ENCODE measurements at regions not wholly inside any gene's neighbourhood (a gene's known extent, or its start where the extent isn't known, plus 50 kb on each side); places are given as distances from the start of the nearest gene placed in this dataset.
"Not testable (repeated sequence)": the region's sequence is repeated elsewhere in the genome, so short reads cannot be mapped to it uniquely, and the experiment has no call there.

- H3K27ac ChIP-seq; DNase-seq; H3K27me3 ChIP-seq; H3K4me1 ChIP-seq; intact Hi-C loops (cut with DNase I); H3K9me3 ChIP-seq; H3K36me3 ChIP-seq; ATAC-seq; H3K4me3 ChIP-seq: not testable (repeated sequence)
- WGBS, 2 donors = 90 to 100% methylated on average over 1 of the region's 1 CpG
Measured at GRCh38 chr17:15802917-15803316, 70.8 kb downstream of the TBC1D26 start.

GRCh38 chr17:15806825-15807224, 74.7 kb downstream of the TBC1D26 start:
- H3K27ac ChIP-seq; intact Hi-C loops (cut with DNase I); H3K4me1 ChIP-seq; H3K4me3 ChIP-seq; DNase-seq; ATAC-seq; H3K36me3 ChIP-seq; H3K9me3 ChIP-seq; H3K27me3 ChIP-seq: not testable (repeated sequence)
- 91 to 94% methylated on average over 3 of the region's 4 CpGs for WGBS, 2 donors

- DNase-seq; intact Hi-C loops (cut with DNase I); ATAC-seq; H3K27ac ChIP-seq; H3K4me1 ChIP-seq; H3K36me3 ChIP-seq; H3K4me3 ChIP-seq; H3K9me3 ChIP-seq; H3K27me3 ChIP-seq: not testable (repeated sequence)
- WGBS, 2 donors = 83 to 91% methylated on average over 5 of the region's 7 CpGs
Measured at GRCh38 chr17:15813388-15813787, 81.3 kb downstream of the TBC1D26 start.

GRCh38 chr17:15814003-15814402, 81.9 kb downstream of the TBC1D26 start:
- 29 to 50% methylated on average over 3 of the region's 3 CpGs for WGBS, 2 donors
- H3K4me3 ChIP-seq; H3K27ac ChIP-seq; H3K4me1 ChIP-seq; H3K36me3 ChIP-seq; DNase-seq; H3K27me3 ChIP-seq; H3K9me3 ChIP-seq; intact Hi-C loops (cut with DNase I): not testable (repeated sequence)
- peak in 2 of 8 donors; percentile 66 to 68 for ATAC-seq

- H3K4me1 ChIP-seq; H3K36me3 ChIP-seq; H3K27ac ChIP-seq; intact Hi-C loops (cut with DNase I); H3K27me3 ChIP-seq; ATAC-seq; H3K9me3 ChIP-seq; DNase-seq; H3K4me3 ChIP-seq: not testable (repeated sequence)
- 94 to 98% methylated on average over 16 to 17 of the region's 20 CpGs for WGBS, 2 donors
Measured at GRCh38 chr17:15817861-15818260, 85.8 kb downstream of the TBC1D26 start.

- H3K4me3 ChIP-seq; H3K27me3 ChIP-seq; H3K27ac ChIP-seq; H3K36me3 ChIP-seq; intact Hi-C loops (cut with DNase I); DNase-seq; H3K4me1 ChIP-seq; H3K9me3 ChIP-seq; ATAC-seq: not testable (repeated sequence)
- 66 to 71% methylated on average over 5 of the region's 5 CpGs for WGBS, 2 donors
Measured at GRCh38 chr17:15822280-15822679, 90.2 kb downstream of the TBC1D26 start.

GRCh38 chr17:15828727-15829314, 96.7 kb downstream of the TBC1D26 start:
- intact Hi-C loops (cut with DNase I) = loop anchor here in 7 of 10 donors (1.0 to 5.0 kb wide), 3 partner anchors 168 to 170 kb away; partner anchors contain the start of genes TTC19 (in 5 of the 7) and ZSWIM7 (in 5 of the 7)
- H3K27ac ChIP-seq, H3K36me3 ChIP-seq, H3K27me3 ChIP-seq, H3K9me3 ChIP-seq: not testable (repeated sequence)
- Histone ChIP-seq H3K4me1 (peaks cover 0 to 15% (median 0%) of the 10 kb centered on the region in 9 donors), H3K4me3 (peak overlapping the region in 4 of 10 donors; percentile 15 to 30 (median 24))
- DNase-seq = peak; percentile 79 to 86
- peak; percentile 78 to 89 (median 84) for TF ChIP-seq CTCF (IDR thresholded peaks at IDR 0.05)
- 8 to 11% methylated on average over 8 to 10 of the region's 10 CpGs for WGBS, 2 donors
- ATAC-seq = peak; percentile 94 to 98 (median 97)

- H3K27me3 ChIP-seq; intact Hi-C loops (cut with DNase I); DNase-seq; H3K27ac ChIP-seq; H3K4me3 ChIP-seq; H3K36me3 ChIP-seq; ATAC-seq; H3K9me3 ChIP-seq: not testable (repeated sequence)
- 84 to 90% methylated on average over 4 of the region's 4 CpGs for WGBS, 2 donors
- H3K4me1 ChIP-seq = peaks cover 0 to 19% (median 0%) of the 10 kb centered on the region in 9 donors
Measured at GRCh38 chr17:15830221-15830620, 98.1 kb downstream of the TBC1D26 start.

- H3K27ac ChIP-seq; intact Hi-C loops (cut with DNase I); ATAC-seq; H3K27me3 ChIP-seq; DNase-seq; H3K9me3 ChIP-seq; H3K4me3 ChIP-seq; H3K36me3 ChIP-seq: not testable (repeated sequence)
- H3K4me1 ChIP-seq = peaks cover 0 to 19% (median 0%) of the 10 kb centered on the region in 9 donors
- WGBS, 2 donors = 67 to 86% methylated on average over 6 of the region's 6 CpGs
Measured at GRCh38 chr17:15831182-15831581, 99.1 kb downstream of the TBC1D26 start.

GRCh38 chr17:15832921-15833480, 100.9 kb downstream of the TBC1D26 start:
- H3K4me3 ChIP-seq; H3K27me3 ChIP-seq; DNase-seq; H3K9me3 ChIP-seq; H3K36me3 ChIP-seq; H3K27ac ChIP-seq; intact Hi-C loops (cut with DNase I): not testable (repeated sequence)
- ATAC-seq = peak in 1 of 8 donors; percentile 23
- WGBS, 2 donors = 72 to 87% methylated on average over 11 of the region's 11 CpGs
- H3K4me1 ChIP-seq = peaks cover 0 to 19% (median 0%) of the 10 kb centered on the region in 9 donors

All from heart right ventricle (tissue), 16 donors.